CD4-positive, alpha-beta T cell treated with Interleukin-17A for 1 hour (primary cell): ENCODE measurements at regions not wholly inside any gene's neighbourhood (a gene's known extent, or its start where the extent isn't known, plus 50 kb on each side); places are given as distances from the start of the nearest gene placed in this dataset.
"Not testable (repeated sequence)": the region's sequence is repeated elsewhere in the genome, so short reads cannot be mapped to it uniquely, and the experiment has no call there.

Source experiments
- DNase-seq: peaks from one replicate; pipeline ENCODE4 v3.0.0-alpha.2; 2020

DNA sequence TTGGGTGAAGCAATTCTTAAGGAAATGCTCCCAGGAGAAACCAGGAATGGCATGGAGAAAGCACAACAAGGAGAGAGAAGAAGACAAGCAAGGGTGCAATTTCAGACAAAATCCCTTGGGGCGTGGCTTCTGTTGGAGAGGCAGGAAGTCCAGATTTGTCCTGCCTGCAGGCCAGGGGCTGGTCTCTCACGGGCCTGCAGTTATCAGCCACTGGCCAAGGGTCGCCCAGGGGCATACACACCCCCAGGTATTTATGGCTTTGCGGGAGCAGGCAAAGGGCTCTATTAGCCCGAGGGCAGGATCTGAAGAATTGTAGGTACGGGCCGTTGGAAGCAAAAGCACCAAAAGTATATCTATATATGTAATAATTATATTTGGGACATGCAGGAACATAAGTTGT is 87.7 kb downstream of the IYD start:
- no peak for DNase-seq

DNA sequence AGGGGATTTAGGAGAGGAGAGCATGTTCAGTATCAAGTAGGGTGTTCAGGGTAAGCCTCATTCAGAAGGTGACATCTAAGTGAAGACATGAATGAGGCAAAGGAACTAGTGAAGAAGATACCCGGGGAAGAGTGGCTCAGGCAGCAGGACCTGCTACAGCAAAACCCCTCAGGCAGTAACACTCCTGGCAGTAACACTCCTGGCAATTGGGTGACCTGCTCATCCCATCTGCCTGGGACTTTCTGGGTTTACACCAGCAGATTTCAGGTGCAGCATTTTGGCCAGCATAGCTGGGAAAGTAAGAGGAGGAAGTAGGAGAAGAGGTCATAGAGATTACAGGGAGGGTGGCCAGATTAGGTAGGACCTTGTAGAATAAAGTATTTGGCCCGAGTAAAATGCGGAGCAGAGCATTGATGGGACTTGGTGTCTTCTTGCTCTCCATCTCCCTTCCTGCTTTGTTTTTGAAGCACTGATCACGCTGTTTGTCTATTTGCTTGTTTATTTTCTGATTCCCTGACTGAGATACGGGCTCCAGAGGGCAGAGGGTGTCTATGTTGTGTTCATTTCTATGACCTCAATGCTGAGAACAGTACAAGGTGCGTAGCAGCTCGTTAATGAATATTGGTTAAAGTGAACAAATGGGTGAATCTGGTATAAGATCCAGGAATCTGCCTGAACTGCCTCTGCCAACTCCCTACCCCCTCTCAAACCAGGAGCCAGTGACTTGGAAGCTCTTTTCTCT is 88.3 kb downstream of the IYD start:
- no peak for DNase-seq

DNA sequence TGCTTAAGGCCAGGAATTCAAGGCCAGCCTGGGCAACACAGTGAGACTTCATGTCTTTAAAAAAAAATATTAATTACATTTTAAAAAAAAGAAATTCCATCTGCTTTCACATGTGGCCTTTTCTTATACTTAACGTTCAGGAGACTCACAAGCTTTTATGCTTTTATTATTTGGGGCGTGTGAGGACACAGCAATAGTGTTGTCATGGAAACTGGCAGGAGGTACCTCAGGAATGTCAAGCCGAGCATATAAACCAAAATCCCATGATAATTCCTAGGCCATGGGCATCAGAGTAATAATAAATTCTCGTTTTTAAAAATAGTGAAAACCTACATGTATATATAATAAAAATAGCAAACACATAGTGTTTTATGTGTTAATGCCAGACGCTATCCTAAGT is 89.8 kb downstream of the IYD start:
- DNase-seq, result no peak

DNA sequence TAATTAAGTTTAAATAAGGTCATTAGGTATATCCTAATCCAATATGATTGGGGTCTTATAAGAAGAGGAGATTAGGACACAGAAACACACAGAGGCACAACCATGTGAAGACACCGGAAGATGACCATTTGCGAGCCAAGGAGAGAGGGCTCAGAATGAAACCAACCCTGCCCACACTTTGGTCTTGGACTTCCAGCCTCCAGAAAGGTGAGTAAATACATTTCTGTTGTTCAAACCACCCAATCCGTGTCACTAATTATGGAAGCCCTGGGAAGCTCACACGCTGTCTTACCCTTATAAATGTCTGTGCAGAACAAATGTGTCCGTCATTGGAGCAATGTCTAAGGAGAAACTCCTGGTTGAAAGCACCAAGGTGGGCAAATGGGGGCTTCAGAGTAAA is 95.0 kb downstream of the IYD start:
- no peak for DNase-seq

DNA sequence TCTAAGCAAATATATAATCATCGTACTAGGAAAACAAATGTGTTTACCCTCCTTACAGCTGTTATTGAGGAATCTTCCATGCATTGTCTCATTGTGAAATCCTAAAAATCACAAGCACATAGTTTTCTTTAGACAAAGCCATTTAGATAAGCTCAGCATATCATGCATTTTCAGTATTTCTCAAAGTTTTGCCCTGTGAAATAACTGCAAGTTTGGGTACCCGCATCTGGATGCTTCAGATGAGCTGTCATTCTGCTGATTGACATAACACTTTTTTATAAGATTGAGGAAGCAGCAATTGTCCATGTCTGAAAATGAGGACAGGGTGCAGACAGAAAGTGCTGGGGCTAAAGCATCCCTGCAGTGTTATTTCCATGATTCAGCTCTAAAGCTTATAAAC is 96.2 kb downstream of the IYD start:
- DNase-seq, result no peak

DNA sequence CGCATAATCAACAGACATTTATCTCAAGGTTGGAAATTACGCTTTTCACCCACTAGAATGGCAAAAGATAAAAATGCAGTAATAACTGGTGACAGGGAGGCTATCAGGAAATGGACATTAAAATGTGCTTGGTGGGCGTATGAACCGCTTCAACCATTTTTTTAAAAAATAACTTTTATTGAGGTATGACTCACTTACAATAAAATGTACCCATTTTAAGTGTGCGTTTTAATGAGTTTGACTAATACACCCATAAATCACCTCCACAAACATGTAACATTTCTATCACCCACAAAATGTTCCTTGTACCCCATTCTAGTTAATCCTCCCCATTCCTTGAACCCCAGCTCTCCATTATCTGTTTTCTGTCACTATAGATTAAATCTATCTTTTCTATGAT is 96.8 kb downstream of the IYD start:
- DNase-seq, result no peak

DNA sequence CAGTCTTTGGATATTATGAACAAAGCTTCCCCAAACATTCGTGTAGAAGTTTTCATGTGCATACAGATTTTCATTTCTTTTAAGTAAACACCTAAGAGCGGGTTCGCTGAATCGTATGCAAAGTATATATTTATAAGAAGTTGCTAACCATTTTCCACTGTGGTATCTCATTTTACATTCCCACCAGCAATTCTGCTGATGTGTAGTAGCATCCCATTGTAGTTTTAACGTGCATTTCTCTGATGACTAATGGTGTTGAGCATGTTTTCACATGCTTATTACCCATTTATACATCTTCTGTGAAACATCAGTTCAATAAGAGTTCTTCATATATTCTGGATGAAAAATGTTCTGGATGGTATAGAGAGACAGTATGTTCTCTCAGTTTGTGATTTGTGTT is 97.4 kb downstream of the IYD start:
- no peak for DNase-seq

DNA sequence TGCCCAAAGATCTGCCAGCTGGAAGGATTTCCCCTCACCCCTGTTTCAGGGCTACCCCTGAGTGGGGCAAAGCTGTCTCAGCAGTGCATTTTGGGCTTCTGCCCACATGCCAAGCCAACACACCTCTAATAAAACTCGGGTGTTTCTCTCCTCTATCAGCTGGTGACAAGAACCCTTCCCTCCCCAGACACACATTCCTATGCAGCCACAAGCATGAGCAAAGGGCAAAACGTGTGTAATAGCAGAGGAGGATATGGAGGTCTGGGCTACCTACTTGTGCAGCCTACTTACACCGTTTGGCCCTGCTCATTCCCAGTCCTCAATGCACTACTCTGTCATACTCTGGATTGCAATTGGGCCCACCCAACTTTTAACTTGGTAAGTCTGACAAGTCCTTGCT is 101.3 kb downstream of the IYD start:
- DNase-seq, result no peak

DNA sequence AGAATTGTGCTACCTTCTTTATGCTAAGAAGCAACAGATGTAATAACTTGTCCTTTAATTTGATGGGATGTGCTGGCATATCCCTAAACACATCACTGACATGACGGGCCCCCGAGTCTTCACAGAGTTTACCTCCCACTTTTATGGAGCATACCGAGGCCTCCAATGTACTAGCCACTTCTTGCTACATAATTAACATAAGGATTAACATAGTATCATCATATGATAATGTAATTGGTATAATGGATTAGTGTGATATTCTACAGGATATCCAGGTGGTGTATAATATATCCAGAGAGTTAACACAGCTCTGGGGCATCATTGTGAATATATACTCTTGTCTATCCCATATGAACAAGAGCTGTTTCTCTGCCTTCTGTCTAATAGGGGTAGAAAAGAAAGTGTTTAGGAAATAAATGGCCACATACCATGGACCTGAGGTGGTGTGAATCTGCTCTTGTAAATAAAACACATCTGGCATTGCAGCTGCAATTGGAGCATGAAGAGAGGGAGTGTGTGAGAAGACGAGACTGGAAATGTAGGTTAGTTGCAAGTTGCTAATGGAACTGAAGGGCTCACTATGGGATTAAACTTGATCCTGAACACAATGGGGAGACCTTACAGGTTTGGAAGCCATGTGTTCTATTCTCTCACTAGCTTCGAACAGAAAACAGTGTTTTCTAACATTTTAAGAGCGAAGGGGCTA is 102.3 kb downstream of the IYD start:
- no peak for DNase-seq

DNA sequence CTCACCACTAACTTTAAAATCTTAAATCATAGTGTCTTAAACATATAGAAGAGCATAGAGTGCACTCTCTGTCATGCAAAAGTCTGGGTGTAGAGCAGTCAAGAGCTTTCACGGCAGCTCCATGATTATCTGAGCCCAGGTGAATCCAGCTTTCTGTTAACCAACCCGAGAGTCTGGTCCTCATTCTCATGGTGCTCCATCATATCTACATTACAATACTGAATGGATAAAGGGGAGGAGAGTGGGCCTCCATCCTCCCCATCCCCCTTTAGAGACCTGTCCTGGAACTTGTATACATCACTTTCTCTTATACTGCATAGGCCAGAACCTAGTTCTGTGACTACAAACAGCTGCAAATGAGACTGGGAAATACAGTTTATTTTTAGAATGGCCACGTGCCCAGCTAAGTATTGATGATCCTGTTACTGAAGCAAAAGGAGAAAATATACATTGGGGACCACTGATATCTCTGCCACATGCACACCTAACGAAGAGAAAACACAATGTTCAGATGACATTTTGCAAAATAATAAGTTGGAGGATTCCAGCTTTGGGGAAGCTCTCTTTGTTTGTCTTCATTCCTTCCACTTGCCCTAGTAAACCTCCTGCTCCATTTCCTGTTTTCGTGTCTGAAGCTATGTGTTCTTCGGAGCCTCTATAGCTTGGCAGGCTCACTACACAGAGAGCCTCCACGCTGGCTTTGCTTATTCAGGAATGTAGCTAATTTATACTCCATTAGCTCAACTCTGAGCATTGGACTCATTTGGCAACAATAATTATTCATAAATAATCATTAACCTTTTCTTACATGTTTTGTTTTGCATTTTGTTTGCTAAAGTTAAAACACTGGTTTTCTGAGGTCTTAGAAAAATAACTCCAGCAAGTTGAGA is 110.1 kb downstream of the IYD start:
- no peak for DNase-seq

DNA sequence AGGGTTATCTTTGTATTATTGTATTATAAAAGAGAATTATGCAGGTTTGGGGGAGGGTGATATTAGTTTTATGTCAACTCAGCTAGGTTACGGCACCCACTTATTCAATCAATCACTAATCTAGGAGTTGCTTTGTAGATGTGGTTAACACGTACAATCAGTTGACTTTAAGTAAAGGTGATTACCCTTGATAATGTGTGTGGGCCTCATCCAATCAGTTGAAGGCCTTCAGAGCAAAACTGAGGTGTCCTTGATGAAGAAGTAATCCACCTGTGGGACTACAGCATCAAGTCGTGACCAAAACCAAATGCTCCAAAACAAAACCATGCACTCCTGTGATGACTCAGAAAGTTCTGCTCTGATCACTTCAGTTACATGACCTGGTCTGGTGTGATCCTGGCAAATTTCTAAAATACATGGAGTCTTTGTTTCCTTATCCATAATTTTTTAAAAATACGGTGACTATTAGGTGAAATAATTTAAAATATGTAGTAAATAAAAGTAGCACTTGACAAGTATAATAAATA is 114.1 kb downstream of the IYD start:
- no peak for DNase-seq

DNA sequence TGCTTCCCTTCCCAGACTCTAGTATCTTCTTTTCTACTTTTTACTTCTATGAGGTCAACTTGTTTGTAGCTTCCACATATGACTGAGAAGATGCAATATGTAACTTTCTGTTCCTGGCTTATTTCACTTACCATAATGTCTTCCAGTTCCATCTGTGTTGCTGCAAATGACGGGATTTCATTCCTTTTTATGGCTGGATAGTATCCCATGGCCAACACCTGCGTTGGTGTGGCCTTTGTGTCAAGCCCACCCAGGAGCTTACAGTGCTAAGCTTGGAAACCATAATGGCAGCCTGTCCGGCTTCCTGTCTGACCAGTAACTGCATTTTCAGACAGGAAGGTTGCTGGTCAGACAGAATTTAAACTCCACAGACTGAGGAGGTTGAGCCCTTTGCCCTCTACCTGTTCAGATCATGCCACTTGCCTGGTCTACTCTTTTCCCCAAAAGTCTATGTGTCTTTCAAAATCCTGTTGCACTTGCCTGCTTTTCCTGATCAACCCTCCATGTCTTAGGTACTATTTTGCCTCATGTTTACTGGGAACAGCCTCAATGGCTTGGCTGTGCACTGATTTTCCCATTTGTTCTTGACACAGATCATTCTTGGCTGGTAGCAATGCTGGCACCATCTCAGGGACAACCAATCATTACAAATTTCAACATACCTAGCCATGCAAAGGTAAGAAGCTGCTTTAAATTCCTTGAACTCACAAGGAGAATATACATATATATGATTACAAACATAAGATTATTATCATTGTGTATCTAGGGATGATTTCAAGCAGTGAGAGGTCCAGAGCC is 114.3 kb upstream of the PLEKHG1 start:
- no peak for DNase-seq

DNA sequence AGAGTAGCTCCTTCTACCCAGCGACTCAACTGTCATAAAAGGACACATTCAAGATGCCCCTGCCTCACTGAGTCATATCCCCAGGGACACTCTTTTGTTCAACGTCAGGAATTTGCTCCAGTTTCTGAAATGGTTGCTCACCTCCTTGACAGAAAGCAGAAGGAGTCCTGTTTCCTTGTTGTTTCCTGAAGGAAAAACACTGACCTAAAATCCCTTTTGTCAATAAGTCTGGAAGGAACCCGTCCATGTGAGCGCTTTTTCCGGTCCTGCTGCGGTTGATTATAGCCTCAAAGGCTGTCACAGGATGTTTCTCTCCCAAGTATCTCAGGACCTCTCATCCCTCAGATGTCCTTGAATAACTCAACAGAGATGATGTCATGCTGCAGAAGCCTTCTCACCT is 113.6 kb upstream of the PLEKHG1 start:
- no peak for DNase-seq

DNA sequence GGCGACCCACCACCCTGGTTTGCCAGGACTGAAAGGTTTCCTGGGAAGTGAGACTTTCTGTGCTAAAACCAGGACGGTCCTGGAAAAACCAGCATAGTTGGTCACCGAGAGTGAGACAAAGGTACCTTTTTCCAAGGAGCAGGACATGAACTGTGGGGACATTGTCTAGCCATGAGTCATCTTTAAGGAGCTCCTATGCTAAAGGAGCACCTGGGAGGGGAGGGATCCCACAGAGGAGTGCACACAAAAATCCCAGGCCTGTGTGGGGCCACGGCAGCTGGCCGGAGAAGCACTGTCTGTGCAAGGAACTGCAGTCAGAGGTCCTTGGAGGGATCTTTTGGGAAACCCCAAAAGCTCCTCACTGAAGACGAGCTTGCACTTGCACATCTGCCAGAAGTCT is 109.1 kb upstream of the PLEKHG1 start:
- no peak for DNase-seq

DNA sequence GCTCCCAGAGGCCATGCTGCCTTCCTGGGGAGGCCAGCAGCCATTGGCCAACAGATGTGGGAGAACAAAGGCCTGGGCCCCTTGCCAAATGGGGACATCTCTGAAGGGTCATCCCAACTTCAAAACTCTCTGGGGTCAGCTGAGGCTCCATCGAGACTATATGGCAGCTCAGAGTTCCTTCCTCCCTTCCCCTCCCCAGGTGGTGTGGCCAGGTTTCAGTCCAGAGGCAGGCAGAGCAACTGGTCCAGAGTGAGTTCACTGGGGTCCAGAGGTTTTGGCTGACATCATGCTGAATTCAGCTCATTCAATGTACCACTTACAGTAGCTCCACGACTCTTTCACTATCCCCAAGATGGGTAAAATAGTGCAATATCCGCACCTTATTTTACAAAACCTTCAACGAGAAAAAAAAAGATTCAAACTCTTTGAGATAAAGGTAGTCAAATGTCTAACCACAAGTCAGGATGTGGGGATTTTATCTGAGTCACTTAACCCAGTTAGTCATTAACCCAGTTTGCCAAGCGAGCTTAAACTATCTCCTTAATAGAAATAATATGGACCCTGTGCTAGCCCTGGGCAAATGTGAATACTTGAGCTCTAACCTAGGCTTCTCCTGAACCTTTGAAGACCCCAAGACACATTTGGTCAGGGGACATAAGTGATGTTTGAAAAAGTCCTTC is 108.4 kb upstream of the PLEKHG1 start:
- DNase-seq, result peak; percentile 43

DNA sequence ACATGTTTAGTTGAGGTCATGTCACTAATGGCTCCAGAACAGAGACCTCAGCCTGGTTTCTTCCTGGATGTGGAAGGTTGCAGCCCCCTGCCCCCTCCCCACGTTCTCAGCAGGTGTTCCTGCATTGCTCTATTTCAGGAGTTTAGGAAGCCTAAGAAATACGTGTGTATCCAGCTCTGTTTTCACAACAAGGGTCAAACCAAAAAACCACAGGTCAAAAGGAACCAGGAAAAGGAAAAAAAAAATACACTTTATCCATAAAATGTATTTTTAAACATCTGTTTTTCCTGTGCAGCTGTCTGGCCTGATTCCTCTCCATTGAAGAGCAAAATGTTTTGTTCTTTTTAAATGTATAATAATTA is 107.9 kb upstream of the PLEKHG1 start:
- no peak for DNase-seq

DNA sequence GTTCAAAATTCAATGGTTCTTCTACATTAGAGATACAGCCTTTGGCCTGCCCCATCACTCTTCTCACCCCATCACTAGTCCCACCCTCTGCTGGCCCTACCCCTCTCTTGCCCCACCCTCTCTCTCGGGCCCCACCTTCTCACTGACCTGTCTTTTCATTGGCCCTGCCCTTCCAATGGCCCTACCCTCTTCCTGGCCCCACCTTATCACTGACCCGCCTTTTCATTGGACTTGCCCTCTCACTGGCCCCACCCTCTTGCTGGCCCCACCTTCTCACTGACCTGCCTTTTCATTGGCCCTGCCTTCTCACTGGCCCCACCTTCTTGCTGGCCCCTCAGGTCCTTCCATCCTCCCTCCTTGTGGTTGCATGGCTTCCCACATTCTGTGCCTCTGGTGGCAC is 107.2 kb upstream of the PLEKHG1 start:
- no peak for DNase-seq

DNA sequence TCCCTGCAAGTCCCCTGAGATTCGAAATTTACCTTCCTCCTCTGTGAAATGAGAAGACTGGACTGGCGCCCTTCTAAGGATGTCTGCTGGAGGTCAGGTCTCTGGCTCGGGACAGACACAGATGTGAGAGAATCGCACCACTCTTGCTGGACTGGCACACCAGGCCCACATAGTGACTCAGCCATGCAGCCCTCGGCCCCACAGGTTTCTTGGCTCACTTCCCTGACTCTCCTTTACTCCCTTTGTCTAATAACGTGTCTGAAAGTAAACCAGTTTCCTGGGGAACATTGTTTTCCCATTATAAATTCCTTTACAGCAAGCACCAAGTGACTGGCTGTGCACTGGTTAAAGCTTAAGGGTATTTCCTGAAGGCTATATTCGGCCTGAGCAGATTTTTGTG is 106.7 kb upstream of the PLEKHG1 start:
- no peak for DNase-seq

DNA sequence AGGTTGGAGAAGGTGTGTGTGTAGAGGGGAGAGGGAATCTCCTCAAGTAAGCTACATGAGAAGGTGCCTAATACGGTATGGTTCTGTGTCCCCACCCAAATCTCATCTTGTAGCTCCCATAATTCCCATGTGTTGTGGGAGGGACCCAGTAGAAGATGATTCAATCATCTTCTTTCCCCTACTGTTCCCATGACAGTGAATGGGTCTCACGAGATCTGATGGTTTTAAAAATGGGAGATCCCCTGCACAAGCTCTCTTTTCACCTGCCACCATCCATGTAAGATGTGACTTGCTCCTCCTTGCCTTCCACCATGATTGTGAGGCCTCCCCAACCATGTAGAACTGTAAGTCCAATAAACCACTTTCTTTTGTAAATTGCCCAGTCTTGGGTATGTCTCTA is 106.1 kb upstream of the PLEKHG1 start:
- not testable (repeated sequence) for DNase-seq

DNA sequence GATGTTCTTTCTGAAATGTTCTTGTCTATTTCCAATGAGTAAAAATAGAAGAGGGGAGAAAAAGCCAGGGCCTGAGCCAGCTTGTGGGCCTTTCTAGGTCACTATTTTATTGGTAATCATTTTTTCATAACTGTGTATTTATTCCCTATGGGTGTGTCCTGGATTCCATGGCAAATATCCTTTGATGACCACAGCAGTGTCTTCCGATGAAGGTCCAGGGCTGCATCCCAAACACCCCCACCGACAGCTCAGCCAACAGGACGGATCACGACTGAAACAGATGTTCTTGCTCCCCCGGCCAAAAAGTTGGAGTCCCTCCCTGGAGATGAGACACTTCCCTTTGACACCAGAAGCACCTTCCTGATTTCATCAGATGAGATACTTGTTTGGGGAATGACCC is 105.4 kb upstream of the PLEKHG1 start:
- DNase-seq, result no peak

DNA sequence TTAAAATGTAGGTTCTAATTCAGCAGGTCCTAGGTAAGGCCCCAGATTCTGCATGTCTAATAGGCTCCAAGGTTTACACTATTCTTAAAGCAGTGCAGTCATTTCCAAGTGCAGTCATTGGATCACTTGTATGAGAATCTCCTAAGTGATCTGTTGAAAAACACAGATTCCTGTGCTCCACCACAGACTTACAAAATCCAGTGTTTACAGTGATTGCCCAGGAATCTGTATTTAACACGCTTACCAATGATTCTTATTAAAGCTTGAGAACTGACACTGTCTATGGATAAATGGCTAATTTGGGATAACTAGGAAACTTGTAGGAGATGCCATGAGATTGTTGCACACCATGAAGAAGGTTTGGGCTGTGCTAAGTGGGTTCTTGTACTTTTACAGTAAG is 104.6 kb upstream of the PLEKHG1 start:
- no peak for DNase-seq

DNA sequence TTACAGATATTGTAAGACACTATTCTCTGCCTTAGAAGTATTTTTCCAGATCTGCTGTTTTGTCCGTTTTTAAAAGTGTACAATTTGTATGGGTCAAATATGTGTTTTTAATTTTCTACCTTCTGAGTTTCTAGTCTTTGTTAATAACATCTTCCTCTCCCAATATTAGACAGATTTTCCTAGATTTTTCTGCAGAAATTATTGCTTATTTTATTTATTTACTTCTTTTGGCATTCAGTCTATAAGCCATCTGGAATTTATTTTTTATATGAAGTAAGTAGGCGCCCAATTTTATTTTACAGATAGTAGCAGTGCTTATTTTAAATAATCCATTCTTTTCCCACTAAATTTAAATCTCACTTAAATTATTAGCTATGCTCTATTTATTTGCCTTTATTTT is 103.1 kb upstream of the PLEKHG1 start:
- DNase-seq, result no peak
